ENCODE measurements at regions not wholly inside any gene's neighbourhood (a gene's known extent, or its start where the extent isn't known, plus 50 kb on each side); places are given as distances from the start of the nearest gene placed in this dataset.

DNA sequence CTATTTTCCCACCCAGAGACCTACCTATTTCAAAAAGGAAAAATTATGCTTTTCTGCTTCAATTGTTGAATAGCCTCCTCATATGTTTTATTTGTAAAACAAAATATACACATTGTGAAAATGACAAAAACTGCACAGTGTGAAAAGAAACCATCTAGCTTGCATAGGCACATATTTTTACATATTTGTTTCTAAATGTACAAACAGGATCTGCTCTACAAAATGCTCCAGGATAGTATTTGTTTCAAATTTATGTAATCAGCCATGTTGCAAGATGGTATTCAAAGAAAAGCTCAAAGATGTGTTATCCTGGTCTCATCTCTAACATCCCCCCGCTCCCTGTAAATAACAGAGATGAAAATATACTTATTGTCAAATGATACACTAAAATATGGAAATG is 366.1 kb upstream of the MPDZ start:
- Mint-ChIP-seq H3K4me1 (peaks cover 24% of the 10 kb centered on the region), H3K4me3 (no peak overlapping the region), H3K27ac (no peak overlapping the region), H3K27me3 (ENCODE audit: low read depth) (no peaks in the 10 kb centered on the region), H3K36me3 (peaks cover 12% of the 10 kb centered on the region), H3K9me3 (peaks cover 31% of the 10 kb centered on the region)
- no peak for DNase-seq (ENCODE audit: low spot score in 2 of 2, unreplicated experiment in 2 of 2)
- no peak for TF ChIP-seq CTCF (IDR thresholded peaks at IDR 0.05; ENCODE audit: unreplicated experiment)

DNA sequence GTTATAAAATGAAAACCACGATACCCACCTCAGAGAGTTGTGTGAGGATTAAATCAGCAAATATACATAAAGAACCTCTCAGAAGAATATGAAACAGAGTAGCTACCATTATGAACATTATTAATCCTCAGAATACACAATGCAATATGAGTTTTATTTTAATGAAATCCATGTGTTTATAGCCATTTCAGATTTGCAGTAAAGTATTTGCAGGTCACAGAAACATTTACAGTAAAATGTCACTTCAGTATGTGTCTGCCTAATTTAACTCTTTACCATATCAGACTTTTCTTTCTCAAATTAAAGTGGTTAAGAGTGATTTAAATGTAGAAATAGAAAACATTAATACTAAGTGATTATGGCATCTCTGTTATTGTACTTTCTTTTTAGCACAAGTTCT is 365.2 kb upstream of the MPDZ start:
- peaks cover 31% of the 10 kb centered on the region for H3K9me3 Mint-ChIP-seq
- no peak for TF ChIP-seq CTCF (IDR thresholded peaks at IDR 0.05; ENCODE audit: unreplicated experiment)
- no peak overlapping the region for H3K27ac Mint-ChIP-seq
- no peaks in the 10 kb centered on the region for H3K27me3 Mint-ChIP-seq (ENCODE audit: low read depth)
- no peak overlapping the region for H3K4me3 Mint-ChIP-seq
- H3K36me3 Mint-ChIP-seq = peaks cover 15% of the 10 kb centered on the region
- H3K4me1 Mint-ChIP-seq = peaks cover 24% of the 10 kb centered on the region
- no peak for DNase-seq (ENCODE audit: low spot score in 2 of 2, unreplicated experiment in 2 of 2)

DNA sequence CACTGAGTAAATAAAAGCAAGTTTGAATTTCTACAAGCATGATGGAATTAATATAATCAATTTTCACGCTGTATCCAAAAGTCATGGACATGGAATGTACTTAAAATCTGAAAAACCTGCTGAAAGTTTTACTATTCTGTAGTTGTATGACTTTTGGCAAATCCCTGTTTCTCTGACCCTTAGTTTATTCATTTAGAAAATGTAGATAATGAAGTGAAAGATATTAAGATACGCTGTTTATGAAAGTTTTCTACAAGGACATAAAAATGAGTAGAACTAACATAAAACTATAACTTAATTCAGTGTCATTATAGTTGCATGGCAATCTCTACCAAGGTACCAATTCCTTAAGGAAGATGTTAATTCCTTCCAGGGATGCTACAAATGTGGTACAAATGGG is 363.2 kb upstream of the MPDZ start:
- Mint-ChIP-seq H3K4me1 (peaks cover 24% of the 10 kb centered on the region), H3K9me3 (peaks cover 28% of the 10 kb centered on the region), H3K36me3 (peaks cover 10% of the 10 kb centered on the region), H3K27ac (no peak overlapping the region), H3K27me3 (ENCODE audit: low read depth) (no peaks in the 10 kb centered on the region), H3K4me3 (no peak overlapping the region)
- no peak for DNase-seq (ENCODE audit: low spot score in 2 of 2, unreplicated experiment in 2 of 2)
- TF ChIP-seq CTCF (IDR thresholded peaks at IDR 0.05; ENCODE audit: unreplicated experiment) = no peak

DNA sequence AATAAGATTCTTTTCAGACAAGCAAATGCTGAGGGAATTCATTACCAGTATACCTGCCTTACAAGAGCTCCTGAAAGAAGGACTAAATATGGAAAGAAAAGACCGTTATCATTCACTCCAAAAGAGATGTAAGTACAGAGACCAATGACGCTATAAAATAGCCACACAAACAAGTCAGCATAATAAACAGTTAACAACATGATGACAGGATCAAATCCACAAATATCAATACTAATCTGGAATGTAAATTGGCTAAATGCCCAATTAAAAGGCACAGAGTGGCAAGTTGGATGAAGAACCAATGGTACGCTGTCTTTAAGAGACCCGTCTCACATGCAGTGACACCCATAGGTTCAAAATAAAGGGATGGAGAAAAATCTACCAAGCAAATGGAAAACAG is 349.6 kb upstream of the MPDZ start:
- H3K27me3 Mint-ChIP-seq (ENCODE audit: low read depth) = no peaks in the 10 kb centered on the region
- TF ChIP-seq CTCF (IDR thresholded peaks at IDR 0.05; ENCODE audit: unreplicated experiment) = no peak
- H3K27ac Mint-ChIP-seq = no peak overlapping the region
- H3K4me1 Mint-ChIP-seq = no peaks in the 10 kb centered on the region
- H3K9me3 Mint-ChIP-seq = peaks cover 54% of the 10 kb centered on the region
- peaks cover 32% of the 10 kb centered on the region for H3K36me3 Mint-ChIP-seq
- no peak for DNase-seq (ENCODE audit: low spot score in 2 of 2, unreplicated experiment in 2 of 2)
- H3K4me3 Mint-ChIP-seq = no peak overlapping the region

DNA sequence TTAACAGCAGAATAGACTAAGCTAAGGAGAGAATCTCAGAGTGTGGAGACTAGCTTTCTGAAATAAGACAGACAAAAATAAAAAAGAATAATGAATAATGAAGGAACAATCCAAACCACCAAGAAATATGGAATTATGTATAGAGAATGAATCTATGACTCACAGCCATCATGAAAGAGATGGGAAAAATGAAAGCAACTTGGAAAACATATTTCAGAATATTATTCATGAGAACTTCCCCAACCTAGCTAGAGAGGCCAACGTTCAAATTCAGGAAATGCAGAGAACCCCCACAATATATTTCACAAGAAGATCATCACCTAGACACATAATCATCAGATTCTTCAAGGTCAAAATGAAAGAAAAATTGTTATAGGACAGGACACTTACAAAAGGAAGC is 349.0 kb upstream of the MPDZ start:
- no peak for TF ChIP-seq CTCF (IDR thresholded peaks at IDR 0.05; ENCODE audit: unreplicated experiment)
- Mint-ChIP-seq H3K27me3 (ENCODE audit: low read depth) (no peaks in the 10 kb centered on the region), H3K4me1 (no peaks in the 10 kb centered on the region), H3K36me3 (peaks cover 32% of the 10 kb centered on the region), H3K4me3 (no peak overlapping the region), H3K9me3 (peaks cover 55% of the 10 kb centered on the region), H3K27ac (no peak overlapping the region)
- no peak for DNase-seq (ENCODE audit: low spot score in 2 of 2, unreplicated experiment in 2 of 2)

DNA sequence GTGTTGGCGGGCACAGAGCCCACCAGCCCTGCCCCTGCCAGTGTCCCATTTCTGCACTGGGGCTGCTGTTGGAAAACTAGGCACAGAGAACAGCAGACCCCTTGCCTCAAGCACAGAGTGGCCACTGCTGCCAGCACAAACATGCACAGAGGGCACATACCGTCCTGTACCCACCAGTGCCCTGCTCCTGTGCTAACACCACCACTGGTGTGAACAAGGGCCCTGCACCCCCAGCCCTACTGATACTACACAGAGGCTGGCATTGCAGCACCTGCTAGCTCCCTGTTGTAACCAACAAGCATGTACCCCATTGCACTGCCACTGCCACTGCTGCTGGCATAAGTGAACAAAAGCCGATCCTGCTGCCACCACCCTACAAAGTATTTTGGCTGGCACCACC is 348.0 kb upstream of the MPDZ start:
- Mint-ChIP-seq H3K4me3 (no peak overlapping the region), H3K4me1 (no peaks in the 10 kb centered on the region), H3K36me3 (peaks cover 32% of the 10 kb centered on the region), H3K27ac (no peak overlapping the region), H3K9me3 (peaks cover 56% of the 10 kb centered on the region), H3K27me3 (ENCODE audit: low read depth) (no peaks in the 10 kb centered on the region)
- DNase-seq (ENCODE audit: low spot score in 2 of 2, unreplicated experiment in 2 of 2) = no peak
- no peak for TF ChIP-seq CTCF (IDR thresholded peaks at IDR 0.05; ENCODE audit: unreplicated experiment)
